ENCODE measurements at regions not wholly inside any gene's neighbourhood (a gene's known extent, or its start where the extent isn't known, plus 50 kb on each side); places are given as distances from the start of the nearest gene placed in this dataset.

- TF ChIP-seq CTCF (IDR thresholded peaks at IDR 0.05) (no peak), ZFX (IDR thresholded peaks at IDR 0.05; ENCODE audit: borderline replicate concordance) (no peak)
These were observed 156.8 kb upstream of the MAGI2 start for GRCh38 chr7:79610313-79610712.
